Transverse colon (tissue), 4 donors: ENCODE measurements at regions not wholly inside any gene's neighbourhood (a gene's known extent, or its start where the extent isn't known, plus 50 kb on each side); places are given as distances from the start of the nearest gene placed in this dataset.

Experiments used
- EP300 ChIP-seq: sonication (generic); formaldehyde crosslinking; IDR thresholded peaks from one replicate; pipeline ENCODE4 v1.6.1; 2017; ENCODE audit warnings: antibody characterized with exemption, low read depth
- POLR2A ChIP-seq: fragments of 450-650 bp; IDR thresholded peaks from one replicate; pipeline ENCODE4 v1.6.1; 2016; ENCODE audit warnings: antibody characterized with exemption, mild to moderate bottlenecking, moderate library complexity
- POLR2AphosphoS5 ChIP-seq, 3 donors: sonication (generic); formaldehyde crosslinking; IDR thresholded peaks; one replicate each; pipeline ENCODE4 v1.6.1; 2016; ENCODE audit warnings: antibody characterized with exemption in 3 of 3
- TF ChIP-seq, protein P1 (sequence below), 5 experiments: fragments of 200-600 bp in 3 of 5; fragments of 450-650 bp in 2 of 5; sonication (generic) in 3 of 5; IDR thresholded peaks; 1 replicate in 2 of 5; 2 replicates in 3 of 5; pipeline ENCODE4 v1.5.1; 2016 to 2017; ENCODE audit warnings: antibody characterized with exemption in 5 of 5, inconsistent platforms in 3 of 5, mild to moderate bottlenecking in 2 of 5, moderate library complexity in 1 of 5

DNA sequence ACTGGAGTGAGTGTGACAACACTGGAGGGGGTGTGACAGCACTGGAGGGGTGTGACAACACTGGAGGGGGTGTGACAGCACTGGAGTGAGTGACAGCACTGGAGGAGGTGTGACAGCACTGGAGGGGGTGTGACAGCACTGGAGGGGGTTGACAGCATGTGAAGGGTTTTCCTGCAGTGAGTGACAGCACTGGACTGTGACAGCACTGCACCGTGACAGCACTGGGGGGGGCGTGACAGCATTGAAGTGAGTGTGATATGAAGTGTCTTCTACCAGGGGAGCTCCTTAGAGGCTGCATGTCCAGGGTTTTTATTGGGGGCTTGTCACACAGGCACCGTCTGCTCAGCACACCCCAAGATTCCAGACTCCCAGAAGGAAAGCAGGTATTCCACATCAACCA is 274.8 kb downstream of the TEX29 start:
- TF ChIP-seq EP300, result no peak
- no peak for TF ChIP-seq POLR2AphosphoS5 (IDR thresholded peaks at IDR 0.05)
- TF ChIP-seq, protein P1, sequence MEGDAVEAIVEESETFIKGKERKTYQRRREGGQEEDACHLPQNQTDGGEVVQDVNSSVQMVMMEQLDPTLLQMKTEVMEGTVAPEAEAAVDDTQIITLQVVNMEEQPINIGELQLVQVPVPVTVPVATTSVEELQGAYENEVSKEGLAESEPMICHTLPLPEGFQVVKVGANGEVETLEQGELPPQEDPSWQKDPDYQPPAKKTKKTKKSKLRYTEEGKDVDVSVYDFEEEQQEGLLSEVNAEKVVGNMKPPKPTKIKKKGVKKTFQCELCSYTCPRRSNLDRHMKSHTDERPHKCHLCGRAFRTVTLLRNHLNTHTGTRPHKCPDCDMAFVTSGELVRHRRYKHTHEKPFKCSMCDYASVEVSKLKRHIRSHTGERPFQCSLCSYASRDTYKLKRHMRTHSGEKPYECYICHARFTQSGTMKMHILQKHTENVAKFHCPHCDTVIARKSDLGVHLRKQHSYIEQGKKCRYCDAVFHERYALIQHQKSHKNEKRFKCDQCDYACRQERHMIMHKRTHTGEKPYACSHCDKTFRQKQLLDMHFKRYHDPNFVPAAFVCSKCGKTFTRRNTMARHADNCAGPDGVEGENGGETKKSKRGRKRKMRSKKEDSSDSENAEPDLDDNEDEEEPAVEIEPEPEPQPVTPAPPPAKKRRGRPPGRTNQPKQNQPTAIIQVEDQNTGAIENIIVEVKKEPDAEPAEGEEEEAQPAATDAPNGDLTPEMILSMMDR (IDR thresholded peaks at IDR 0.05), result no peak
- TF ChIP-seq POLR2A, result no peak
